ENCODE measurements at regions not wholly inside any gene's neighbourhood (a gene's known extent, or its start where the extent isn't known, plus 50 kb on each side); places are given as distances from the start of the nearest gene placed in this dataset.

GRCh38 chr3:99482191-99482590, 156.2 kb upstream of the COL8A1 start:
- no peak for TF ChIP-seq CTCF (IDR thresholded peaks at IDR 0.05; ENCODE audit: insufficient read depth, low read depth, low read length)
- no peak for TF ChIP-seq EZH2 (IDR thresholded peaks at IDR 0.05; ENCODE audit: insufficient read depth, low read length)
